Omental fat pad (tissue), 3 donors: ENCODE measurements at regions not wholly inside any gene's neighbourhood (a gene's known extent, or its start where the extent isn't known, plus 50 kb on each side); places are given as distances from the start of the nearest gene placed in this dataset.

ENCODE experiments used
- ATAC-seq: fragments of 150-250 bp; one replicate; pipeline ENCODE4 v1.9.1; 2016; ENCODE audit warnings: mild to moderate bottlenecking, moderate library complexity; ENCODE audit not compliant: low FRiP score
- DNase-seq: peaks from one replicate; pipeline ENCODE4 v3.0.0-alpha.2; 2019; ENCODE audit warnings: low spot score
- CTCF ChIP-seq, 3 donors: fragments of 450-650 bp; IDR thresholded peaks; one replicate each; pipeline ENCODE4 v1.5.1; 2016 to 2017; ENCODE audit warnings: antibody characterized with exemption in 3 of 3, mild to moderate bottlenecking in 3 of 3, moderate library complexity in 2 of 3

GRCh38 chr20:56808117-56808725 is 179.1 kb downstream of the TFAP2C start:
- no peak for TF ChIP-seq CTCF (IDR thresholded peaks at IDR 0.05)
- ATAC-seq (no peak), DNase-seq (no peak)

- ATAC-seq (no peak), DNase-seq (no peak)
- no peak for TF ChIP-seq CTCF (IDR thresholded peaks at IDR 0.05)
Observed at GRCh38 chr20:56808732-56809131, 179.6 kb downstream of the TFAP2C start.

GRCh38 chr20:56809668-56810067 is 180.6 kb downstream of the TFAP2C start:
- no peak for TF ChIP-seq CTCF (IDR thresholded peaks at IDR 0.05)
- ATAC-seq (no peak), DNase-seq (no peak)

- DNase-seq (no peak), ATAC-seq (no peak)
- TF ChIP-seq CTCF (IDR thresholded peaks at IDR 0.05) = no peak
Observed at GRCh38 chr20:56810141-56810540, 181.0 kb downstream of the TFAP2C start.

- no peak for TF ChIP-seq CTCF (IDR thresholded peaks at IDR 0.05)
- DNase-seq (no peak), ATAC-seq (no peak)
Observed at GRCh38 chr20:56815796-56816195, 186.7 kb downstream of the TFAP2C start.

- DNase-seq (no peak), ATAC-seq (no peak)
- TF ChIP-seq CTCF (IDR thresholded peaks at IDR 0.05) = no peak
Observed at GRCh38 chr20:56816349-56816748, 187.2 kb downstream of the TFAP2C start.

- no peak for DNase-seq
- no peak for ATAC-seq
- TF ChIP-seq CTCF (IDR thresholded peaks at IDR 0.05) = no peak
Observed at GRCh38 chr20:56817780-56818675, 188.9 kb downstream of the TFAP2C start.
